HAP-1 (cell line): ENCODE measurements at regions not wholly inside any gene's neighbourhood (a gene's known extent, or its start where the extent isn't known, plus 50 kb on each side); places are given as distances from the start of the nearest gene placed in this dataset.

Source experiments
- DNase-seq, 2 experiments: peaks; one replicate each; pipeline ENCODE4 v3.0.0-alpha.2; 2016 to 2020; ENCODE audit warnings: low spot score in 2 of 2
- H3K27me3 ChIP-seq: fragments of 250-450 bp; sonication (Bioruptor Pico); 2 replicates; pipeline ENCODE4 v1.5.1; 2020; ENCODE audit warnings: low read depth, mild to moderate bottlenecking, moderate library complexity
- H3K36me3 ChIP-seq: fragments of 250-450 bp; sonication (Bioruptor Pico); replicated peaks from 2 replicates; pipeline ENCODE4 v1.5.1; 2020; ENCODE audit warnings: mild to moderate bottlenecking
- H3K4me1 ChIP-seq: fragments of 250-450 bp; sonication (Bioruptor Pico); 2 replicates; pipeline ENCODE4 v1.5.1; 2020; ENCODE audit warnings: mild to moderate bottlenecking
- H3K4me3 ChIP-seq: fragments of 250-450 bp; sonication (Bioruptor Pico); 2 replicates; pipeline ENCODE4 v1.5.1; 2020; ENCODE audit warnings: mild to moderate bottlenecking, moderate library complexity
- H3K9me3 ChIP-seq: fragments of 250-450 bp; sonication (Bioruptor Pico); 2 replicates; pipeline ENCODE4 v1.5.1; 2020; ENCODE audit warnings: mild to moderate bottlenecking, moderate library complexity
- in situ Hi-C: fragments of 300-500 bp; cut with MboI; formaldehyde crosslinking; loops from 3 replicates; pipeline ENCODE4 v1.14.3; 2020; ENCODE audit warnings: low sequenced_read_pairs, inconsistent platforms, mixed read lengths

- DNase-seq: no peak
- no peaks in the 10 kb centered on the region for H3K36me3 ChIP-seq
- H3K4me3 ChIP-seq: no peak overlapping the region
- no peaks in the 10 kb centered on the region for H3K27me3 ChIP-seq
- no peaks in the 10 kb centered on the region for H3K4me1 ChIP-seq
- in situ Hi-C loops: no loop called here
- H3K9me3 ChIP-seq: no peaks in the 10 kb centered on the region
Observed at GRCh38 chr9:99748676-99749075, 73.0 kb upstream of the NR4A3 start.

- H3K9me3 ChIP-seq: no peaks in the 10 kb centered on the region
- H3K36me3 ChIP-seq: no peaks in the 10 kb centered on the region
- in situ Hi-C loops: no loop called here
- H3K4me3 ChIP-seq: no peak overlapping the region
- H3K4me1 ChIP-seq: no peaks in the 10 kb centered on the region
- peaks cover 2% of the 10 kb centered on the region; the same call in 1 of the 2 replicates for H3K27me3 ChIP-seq
- no peak for DNase-seq
Observed at GRCh38 chr9:99749641-99750040, 72.0 kb upstream of the NR4A3 start.

- in situ Hi-C loops: no loop called here
- no peaks in the 10 kb centered on the region for H3K9me3 ChIP-seq
- peaks cover 5% of the 10 kb centered on the region for H3K27me3 ChIP-seq
- H3K4me3 ChIP-seq: no peak overlapping the region
- no peaks in the 10 kb centered on the region for H3K36me3 ChIP-seq
- H3K4me1 ChIP-seq: no peaks in the 10 kb centered on the region
- no peak for DNase-seq
Observed at GRCh38 chr9:99750526-99750925, 71.2 kb upstream of the NR4A3 start.

GRCh38 chr9:99752417-99753109 is 69.1 kb upstream of the NR4A3 start:
- no peak overlapping the region for H3K4me3 ChIP-seq
- H3K27me3 ChIP-seq: peaks cover 7% of the 10 kb centered on the region
- DNase-seq: no peak
- in situ Hi-C loops: no loop called here
- no peaks in the 10 kb centered on the region for H3K4me1 ChIP-seq
- H3K9me3 ChIP-seq: no peaks in the 10 kb centered on the region
- H3K36me3 ChIP-seq: no peaks in the 10 kb centered on the region

- in situ Hi-C loops: no loop called here
- no peak overlapping the region for H3K4me3 ChIP-seq
- H3K27me3 ChIP-seq: peaks cover 7% of the 10 kb centered on the region
- no peaks in the 10 kb centered on the region for H3K9me3 ChIP-seq
- DNase-seq: no peak
- H3K36me3 ChIP-seq: no peaks in the 10 kb centered on the region
- no peaks in the 10 kb centered on the region for H3K4me1 ChIP-seq
Observed at GRCh38 chr9:99753436-99753835, 68.2 kb upstream of the NR4A3 start.

- Histone ChIP-seq H3K27me3 (peaks cover 8% of the 10 kb centered on the region; the same call in 1 of the 2 replicates), H3K9me3 (no peaks in the 10 kb centered on the region), H3K4me3 (no peak overlapping the region), H3K4me1 (no peaks in the 10 kb centered on the region), H3K36me3 (no peaks in the 10 kb centered on the region)
- in situ Hi-C loops: no loop called here
- DNase-seq: no peak
Observed at GRCh38 chr9:99760421-99760820, 61.3 kb upstream of the NR4A3 start.

GRCh38 chr9:99762470-99762869 is 59.2 kb upstream of the NR4A3 start:
- in situ Hi-C loops: no loop called here
- H3K4me3 ChIP-seq: no peak overlapping the region
- H3K9me3 ChIP-seq: no peaks in the 10 kb centered on the region
- no peak for DNase-seq
- H3K4me1 ChIP-seq: no peaks in the 10 kb centered on the region; the same call in 1 of the 2 replicates
- no peaks in the 10 kb centered on the region for H3K36me3 ChIP-seq
- peaks cover 5% of the 10 kb centered on the region; the same call in 1 of the 2 replicates for H3K27me3 ChIP-seq
